ENCODE measurements at regions not wholly inside any gene's neighbourhood (a gene's known extent, or its start where the extent isn't known, plus 50 kb on each side); places are given as distances from the start of the nearest gene placed in this dataset.

DNA sequence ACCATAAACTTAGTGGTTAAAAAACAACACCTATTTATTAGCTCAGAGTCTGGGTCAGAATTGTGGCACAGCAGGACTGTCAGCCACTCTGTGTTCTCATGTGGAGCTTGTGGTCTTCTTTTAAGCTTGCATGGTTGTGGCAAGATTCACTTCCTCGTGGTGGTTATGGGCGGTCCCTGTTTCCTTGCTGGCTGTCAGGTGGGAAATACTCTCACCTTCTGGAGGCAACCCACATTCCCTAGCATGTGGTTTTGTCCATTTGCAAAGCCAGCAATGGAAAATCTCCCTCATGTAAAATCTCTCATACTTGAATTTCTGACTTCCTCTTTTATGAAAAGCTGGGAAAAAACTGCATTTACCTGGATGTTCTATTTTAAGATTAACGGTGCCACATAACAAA is 229.8 kb downstream of the ALX1 start:
- no peak for DNase-seq (ENCODE audit: low read depth)
- TF ChIP-seq, protein P1, sequence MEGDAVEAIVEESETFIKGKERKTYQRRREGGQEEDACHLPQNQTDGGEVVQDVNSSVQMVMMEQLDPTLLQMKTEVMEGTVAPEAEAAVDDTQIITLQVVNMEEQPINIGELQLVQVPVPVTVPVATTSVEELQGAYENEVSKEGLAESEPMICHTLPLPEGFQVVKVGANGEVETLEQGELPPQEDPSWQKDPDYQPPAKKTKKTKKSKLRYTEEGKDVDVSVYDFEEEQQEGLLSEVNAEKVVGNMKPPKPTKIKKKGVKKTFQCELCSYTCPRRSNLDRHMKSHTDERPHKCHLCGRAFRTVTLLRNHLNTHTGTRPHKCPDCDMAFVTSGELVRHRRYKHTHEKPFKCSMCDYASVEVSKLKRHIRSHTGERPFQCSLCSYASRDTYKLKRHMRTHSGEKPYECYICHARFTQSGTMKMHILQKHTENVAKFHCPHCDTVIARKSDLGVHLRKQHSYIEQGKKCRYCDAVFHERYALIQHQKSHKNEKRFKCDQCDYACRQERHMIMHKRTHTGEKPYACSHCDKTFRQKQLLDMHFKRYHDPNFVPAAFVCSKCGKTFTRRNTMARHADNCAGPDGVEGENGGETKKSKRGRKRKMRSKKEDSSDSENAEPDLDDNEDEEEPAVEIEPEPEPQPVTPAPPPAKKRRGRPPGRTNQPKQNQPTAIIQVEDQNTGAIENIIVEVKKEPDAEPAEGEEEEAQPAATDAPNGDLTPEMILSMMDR (IDR thresholded peaks at IDR 0.05; ENCODE audit: control insufficient read depth, insufficient read depth, low read depth, low read length, missing control alignments): no peak
- no peak overlapping the region for H3K4me3 ChIP-seq (ENCODE audit: control insufficient read depth, low read depth, low read length)

DNA sequence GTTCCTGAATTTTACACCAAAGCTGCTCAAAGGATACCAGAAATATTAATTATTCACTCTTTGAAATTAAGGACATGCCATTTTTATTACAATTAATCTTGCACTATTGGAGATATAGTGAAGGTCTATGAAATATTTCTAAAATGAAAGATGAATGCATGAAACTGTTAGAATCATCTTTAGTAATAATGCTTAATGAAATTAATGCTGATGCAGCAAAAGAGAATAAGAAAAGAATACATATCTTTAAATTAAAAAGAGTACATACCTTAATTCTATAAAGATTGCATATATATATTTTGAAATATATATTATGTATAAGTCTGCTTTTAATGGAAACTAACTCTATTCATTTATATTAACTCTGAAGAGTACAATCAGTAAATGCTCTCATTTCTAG is 236.0 kb downstream of the ALX1 start:
- no peak for DNase-seq (ENCODE audit: low read depth)
- TF ChIP-seq, protein P1 (IDR thresholded peaks at IDR 0.05; ENCODE audit: control insufficient read depth, insufficient read depth, low read depth, low read length, missing control alignments): no peak
- H3K4me3 ChIP-seq (ENCODE audit: control insufficient read depth, low read depth, low read length): no peak overlapping the region

DNA sequence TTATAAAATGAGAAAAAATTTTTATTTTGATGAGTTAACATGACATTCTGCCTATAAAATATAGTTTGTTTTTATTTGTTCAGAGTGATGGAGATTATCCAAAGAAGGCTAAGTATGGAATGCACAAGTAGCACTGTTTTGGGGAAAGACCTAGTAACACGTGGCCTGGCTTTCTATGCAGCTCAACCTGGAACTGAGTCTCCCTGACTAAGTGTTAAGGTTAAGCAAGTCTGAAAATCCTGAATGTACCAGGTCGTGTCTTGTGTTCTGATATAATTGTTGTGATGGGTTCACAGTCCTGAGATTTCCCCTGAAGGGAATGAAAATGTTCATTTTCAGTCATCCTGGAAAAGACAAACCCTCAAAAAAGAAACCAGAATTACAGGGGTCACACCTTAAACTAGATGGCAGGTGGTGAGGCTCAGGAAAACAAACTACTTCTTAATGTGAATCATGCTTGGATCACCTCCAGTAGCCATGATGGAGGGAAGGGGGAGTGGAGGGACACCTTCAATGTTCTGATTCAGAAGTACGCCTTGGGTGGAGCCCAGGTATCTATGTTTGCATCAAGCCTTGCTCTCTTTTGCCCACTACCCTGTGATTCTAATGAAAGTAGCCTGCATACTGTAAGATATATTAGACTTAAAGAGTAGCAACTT is 236.8 kb downstream of the ALX1 start:
- TF ChIP-seq, protein P1 (IDR thresholded peaks at IDR 0.05; ENCODE audit: control insufficient read depth, insufficient read depth, low read depth, low read length, missing control alignments): no peak
- no peak overlapping the region for H3K4me3 ChIP-seq (ENCODE audit: control insufficient read depth, low read depth, low read length)
- no peak for DNase-seq (ENCODE audit: low read depth)

DNA sequence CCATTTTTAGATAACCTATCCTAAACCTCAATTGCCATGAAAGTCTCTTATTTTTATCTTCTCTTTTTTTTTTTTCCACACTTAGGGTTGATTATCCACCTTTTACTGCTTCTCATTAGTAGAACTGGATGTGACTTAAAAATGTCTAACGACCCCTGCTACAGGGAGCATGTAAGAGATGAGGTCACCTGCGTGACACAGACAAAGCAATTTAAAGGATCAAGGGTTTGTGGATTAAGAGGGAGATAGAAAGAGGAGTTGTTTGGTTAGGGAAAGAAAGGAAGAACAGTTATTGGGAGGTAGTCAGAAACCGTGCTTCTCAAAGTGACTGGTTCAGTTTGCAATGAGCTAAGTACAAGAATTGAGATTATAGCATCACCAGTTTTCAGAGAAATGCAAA is 239.1 kb downstream of the ALX1 start:
- H3K4me3 ChIP-seq (ENCODE audit: control insufficient read depth, low read depth, low read length): no peak overlapping the region
- DNase-seq (ENCODE audit: low read depth): no peak
- TF ChIP-seq, protein P1 (IDR thresholded peaks at IDR 0.05; ENCODE audit: control insufficient read depth, insufficient read depth, low read depth, low read length, missing control alignments): no peak

DNA sequence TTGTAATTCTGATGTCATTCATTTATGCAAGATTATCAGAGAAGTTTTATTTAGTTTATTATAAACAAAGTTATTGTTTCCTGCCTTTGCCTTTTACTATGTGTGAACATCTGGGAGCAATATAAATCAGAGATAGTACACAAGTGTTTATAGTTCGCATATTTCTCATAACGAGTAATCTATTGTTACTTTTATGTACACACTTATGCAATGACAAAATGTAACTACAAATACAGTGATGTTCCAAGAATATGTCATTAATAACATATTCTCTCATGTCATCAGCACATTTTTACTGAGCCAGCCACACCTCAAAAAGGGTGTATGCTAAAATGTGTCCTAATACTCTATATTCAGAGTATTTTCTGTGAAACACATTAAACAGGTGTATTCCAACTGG is 243.2 kb downstream of the ALX1 start:
- DNase-seq (ENCODE audit: low read depth): no peak
- TF ChIP-seq, protein P1 (IDR thresholded peaks at IDR 0.05; ENCODE audit: control insufficient read depth, insufficient read depth, low read depth, low read length, missing control alignments): no peak

DNA sequence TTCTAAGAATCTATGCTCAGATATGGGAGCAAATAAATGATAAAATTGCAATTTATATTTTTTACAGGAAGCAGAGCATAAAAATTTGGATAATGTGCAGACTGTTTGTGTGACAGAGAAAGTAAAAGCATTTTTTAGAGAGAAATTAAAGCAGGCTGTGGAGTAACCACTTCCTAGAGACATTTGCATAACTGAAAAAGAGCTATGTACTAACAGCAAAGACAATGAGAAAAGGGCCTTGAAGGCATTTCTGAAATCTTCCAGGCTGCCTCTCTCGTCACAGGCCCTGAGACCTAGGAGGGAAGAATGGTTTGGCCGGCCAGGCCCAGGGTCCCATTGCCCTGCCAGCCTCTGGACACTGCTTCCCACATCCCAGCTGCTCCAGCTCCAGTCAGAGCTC is 247.2 kb downstream of the ALX1 start:
- H3K4me3 ChIP-seq (ENCODE audit: control insufficient read depth, low read depth, low read length): no peak overlapping the region
- TF ChIP-seq, protein P1 (IDR thresholded peaks at IDR 0.05; ENCODE audit: control insufficient read depth, insufficient read depth, low read depth, low read length, missing control alignments): no peak
- DNase-seq (ENCODE audit: low read depth): no peak

More for the DNA sequence above, 243.2 kb downstream of the ALX1 start:
- no peak overlapping the region for H3K4me3 ChIP-seq (ENCODE audit: control insufficient read depth, low read depth, low read length)

Measured in AG09309 (cell line).